ENCODE measurements at regions not wholly inside any gene's neighbourhood (a gene's known extent, or its start where the extent isn't known, plus 50 kb on each side); places are given as distances from the start of the nearest gene placed in this dataset.

DNA sequence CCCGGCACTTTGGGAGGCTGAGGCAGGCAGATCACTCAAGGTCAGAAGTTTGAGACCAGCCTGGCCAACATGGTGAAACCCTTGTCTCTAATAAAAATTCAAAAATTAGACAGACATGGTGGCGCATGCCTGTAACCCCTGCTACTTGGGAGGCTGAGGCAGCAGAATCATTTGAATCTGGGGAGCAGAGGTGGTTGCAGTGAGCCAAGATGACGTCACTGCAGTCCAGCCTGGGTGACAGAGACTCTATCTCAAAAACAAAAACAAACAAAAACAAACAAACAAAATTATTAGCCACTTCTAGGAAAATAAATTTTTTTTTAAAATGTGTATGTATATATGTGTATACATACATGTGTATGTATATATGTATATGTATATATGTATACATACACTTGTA is 320.3 kb upstream of the ADGRL4 start:
- TF ChIP-seq, protein P1, sequence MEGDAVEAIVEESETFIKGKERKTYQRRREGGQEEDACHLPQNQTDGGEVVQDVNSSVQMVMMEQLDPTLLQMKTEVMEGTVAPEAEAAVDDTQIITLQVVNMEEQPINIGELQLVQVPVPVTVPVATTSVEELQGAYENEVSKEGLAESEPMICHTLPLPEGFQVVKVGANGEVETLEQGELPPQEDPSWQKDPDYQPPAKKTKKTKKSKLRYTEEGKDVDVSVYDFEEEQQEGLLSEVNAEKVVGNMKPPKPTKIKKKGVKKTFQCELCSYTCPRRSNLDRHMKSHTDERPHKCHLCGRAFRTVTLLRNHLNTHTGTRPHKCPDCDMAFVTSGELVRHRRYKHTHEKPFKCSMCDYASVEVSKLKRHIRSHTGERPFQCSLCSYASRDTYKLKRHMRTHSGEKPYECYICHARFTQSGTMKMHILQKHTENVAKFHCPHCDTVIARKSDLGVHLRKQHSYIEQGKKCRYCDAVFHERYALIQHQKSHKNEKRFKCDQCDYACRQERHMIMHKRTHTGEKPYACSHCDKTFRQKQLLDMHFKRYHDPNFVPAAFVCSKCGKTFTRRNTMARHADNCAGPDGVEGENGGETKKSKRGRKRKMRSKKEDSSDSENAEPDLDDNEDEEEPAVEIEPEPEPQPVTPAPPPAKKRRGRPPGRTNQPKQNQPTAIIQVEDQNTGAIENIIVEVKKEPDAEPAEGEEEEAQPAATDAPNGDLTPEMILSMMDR (IDR thresholded peaks at IDR 0.05; ENCODE audit: insufficient read depth, low read length): no peak
- TF ChIP-seq POLR2AphosphoS5 (IDR thresholded peaks at IDR 0.05; ENCODE audit: low read depth) (no peak), GABPA (IDR thresholded peaks at IDR 0.05; ENCODE audit: low read depth) (no peak), SPI1 (IDR thresholded peaks at IDR 0.05; ENCODE audit: borderline replicate concordance, low read depth) (no peak)
- TF ChIP-seq, protein P2, sequence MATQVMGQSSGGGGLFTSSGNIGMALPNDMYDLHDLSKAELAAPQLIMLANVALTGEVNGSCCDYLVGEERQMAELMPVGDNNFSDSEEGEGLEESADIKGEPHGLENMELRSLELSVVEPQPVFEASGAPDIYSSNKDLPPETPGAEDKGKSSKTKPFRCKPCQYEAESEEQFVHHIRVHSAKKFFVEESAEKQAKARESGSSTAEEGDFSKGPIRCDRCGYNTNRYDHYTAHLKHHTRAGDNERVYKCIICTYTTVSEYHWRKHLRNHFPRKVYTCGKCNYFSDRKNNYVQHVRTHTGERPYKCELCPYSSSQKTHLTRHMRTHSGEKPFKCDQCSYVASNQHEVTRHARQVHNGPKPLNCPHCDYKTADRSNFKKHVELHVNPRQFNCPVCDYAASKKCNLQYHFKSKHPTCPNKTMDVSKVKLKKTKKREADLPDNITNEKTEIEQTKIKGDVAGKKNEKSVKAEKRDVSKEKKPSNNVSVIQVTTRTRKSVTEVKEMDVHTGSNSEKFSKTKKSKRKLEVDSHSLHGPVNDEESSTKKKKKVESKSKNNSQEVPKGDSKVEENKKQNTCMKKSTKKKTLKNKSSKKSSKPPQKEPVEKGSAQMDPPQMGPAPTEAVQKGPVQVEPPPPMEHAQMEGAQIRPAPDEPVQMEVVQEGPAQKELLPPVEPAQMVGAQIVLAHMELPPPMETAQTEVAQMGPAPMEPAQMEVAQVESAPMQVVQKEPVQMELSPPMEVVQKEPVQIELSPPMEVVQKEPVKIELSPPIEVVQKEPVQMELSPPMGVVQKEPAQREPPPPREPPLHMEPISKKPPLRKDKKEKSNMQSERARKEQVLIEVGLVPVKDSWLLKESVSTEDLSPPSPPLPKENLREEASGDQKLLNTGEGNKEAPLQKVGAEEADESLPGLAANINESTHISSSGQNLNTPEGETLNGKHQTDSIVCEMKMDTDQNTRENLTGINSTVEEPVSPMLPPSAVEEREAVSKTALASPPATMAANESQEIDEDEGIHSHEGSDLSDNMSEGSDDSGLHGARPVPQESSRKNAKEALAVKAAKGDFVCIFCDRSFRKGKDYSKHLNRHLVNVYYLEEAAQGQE (IDR thresholded peaks at IDR 0.05; ENCODE audit: insufficient replicate concordance, low read depth): no peak
